ENCODE measurements at regions not wholly inside any gene's neighbourhood (a gene's known extent, or its start where the extent isn't known, plus 50 kb on each side); places are given as distances from the start of the nearest gene placed in this dataset.
A peak's percentile ranks its signal among the peaks of the same experiment; 100 is the strongest.
"Not testable (repeated sequence)": the region's sequence is repeated elsewhere in the genome, so short reads cannot be mapped to it uniquely, and the experiment has no call there.

DNA sequence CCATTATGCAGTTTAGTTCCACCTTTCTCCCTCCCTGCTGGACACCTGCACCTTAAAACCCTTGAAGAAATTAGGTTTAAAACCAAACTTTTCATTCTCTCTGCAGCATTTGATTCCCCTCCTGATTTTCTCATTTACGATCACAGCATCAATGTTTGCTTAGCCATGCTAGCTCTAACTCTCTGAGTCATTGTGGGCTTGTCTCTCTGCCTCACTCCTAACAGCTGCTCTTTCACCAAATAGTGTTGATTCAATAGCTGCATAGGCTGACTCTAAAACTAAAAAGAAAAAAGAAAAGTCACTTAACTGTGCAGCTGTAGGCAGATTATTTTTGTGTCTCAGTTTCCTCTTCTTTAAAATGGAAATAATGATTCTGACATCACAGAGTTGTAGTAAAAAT lies 1124.9 kb downstream of the DIAPH3 start:
- no peak for DNase-seq

- no peak for DNase-seq
Observed at GRCh38 chr13:59043016-59043415, 1120.7 kb downstream of the DIAPH3 start.

- no peak for DNase-seq
Observed at GRCh38 chr13:59047546-59047945, 1116.2 kb downstream of the DIAPH3 start.

DNA sequence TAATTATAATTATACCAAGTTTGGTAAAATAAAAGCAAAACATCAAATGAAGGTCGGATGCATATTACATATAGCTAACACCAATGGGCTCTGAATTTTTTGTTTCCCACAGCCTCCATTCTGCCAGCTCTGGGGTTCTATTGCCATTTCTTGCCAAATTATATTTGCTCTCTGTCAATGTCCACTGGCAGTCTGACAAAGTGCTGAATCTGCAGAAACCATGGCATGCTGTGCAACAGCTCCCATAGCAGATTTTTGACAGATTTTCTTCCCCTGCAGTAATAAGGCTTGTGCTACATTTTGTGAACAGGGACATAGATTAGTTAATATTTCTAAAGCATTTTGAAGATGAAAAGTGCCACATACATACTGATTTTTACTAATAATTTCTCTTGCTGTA lies 1102.1 kb downstream of the DIAPH3 start:
- no peak for DNase-seq

DNA sequence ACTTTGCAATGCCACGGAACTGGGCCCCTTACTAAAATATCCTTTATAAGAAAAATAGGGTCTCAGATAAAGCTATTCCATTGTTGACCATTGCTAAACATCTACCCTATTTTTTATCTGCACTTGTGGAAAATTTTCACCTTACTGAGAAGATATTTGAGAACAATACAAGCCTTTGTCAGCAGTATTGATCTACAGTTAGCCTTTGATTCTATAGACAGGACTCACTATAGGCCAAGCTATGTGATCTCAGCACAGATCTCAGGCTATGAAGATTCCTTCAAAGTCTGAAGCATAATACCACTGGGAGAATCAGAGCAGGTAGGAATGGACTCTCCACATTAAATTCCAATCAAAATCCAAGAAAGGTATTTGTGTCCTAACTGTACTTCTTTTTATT lies 1099.7 kb downstream of the DIAPH3 start:
- no peak for DNase-seq

DNA sequence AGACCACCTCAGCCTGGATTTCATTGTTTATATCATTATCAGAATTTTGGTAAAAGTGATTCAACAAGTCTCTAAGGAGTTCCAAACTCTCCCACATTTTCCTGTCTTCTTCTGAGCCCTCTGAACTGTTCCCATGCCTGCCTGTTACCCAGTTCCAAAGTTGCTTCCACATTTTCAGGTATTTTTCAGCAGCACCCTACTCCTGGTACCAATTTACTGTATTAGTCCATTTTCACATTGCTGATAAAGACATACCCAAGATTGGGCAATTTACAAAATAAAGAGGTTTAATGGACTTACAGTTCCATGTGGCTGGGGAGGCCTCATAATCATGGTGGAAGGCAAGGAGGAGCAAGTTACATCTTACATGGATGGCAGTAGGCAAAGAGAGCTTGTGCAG lies 1087.3 kb downstream of the DIAPH3 start:
- not testable (repeated sequence) for DNase-seq

DNA sequence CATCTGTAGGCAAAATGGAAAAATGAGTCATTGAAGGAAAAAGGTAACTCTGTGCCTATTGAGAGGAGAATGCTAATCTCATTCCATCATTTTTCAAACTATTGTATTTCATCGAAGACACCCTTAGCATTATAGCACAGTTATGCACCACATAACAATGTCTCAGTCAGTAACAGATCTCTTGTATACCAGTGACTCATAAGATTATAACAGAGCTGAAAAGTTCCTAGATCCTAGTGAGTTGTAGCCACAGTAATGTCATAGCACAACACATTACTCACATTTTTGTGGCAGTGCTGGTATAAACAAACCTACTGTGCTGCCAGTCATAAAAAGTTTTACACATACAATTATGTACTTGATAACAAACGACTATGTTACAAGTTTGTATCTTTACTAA lies 1077.6 kb downstream of the DIAPH3 start:
- no peak for DNase-seq

DNA sequence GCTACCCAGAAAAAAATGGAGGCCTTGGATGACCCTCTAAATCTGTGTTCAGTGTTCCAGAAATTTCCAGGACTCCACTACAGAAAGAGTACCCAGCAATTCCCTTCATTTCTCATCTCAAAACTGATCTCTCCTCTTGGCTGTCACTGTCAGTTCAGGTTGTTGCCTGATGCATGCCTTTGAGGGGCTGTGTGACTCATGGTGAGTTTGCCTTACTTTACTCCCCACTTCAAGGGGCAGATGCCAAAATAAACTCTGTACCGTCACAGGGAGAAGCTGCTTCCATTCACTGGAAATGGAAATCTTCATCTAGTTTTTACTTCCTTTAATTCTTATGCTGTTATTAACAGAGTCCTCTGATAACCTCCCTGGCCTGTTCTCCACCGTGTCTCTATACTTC lies 1075.0 kb downstream of the DIAPH3 start:
- DNase-seq, result no peak

DNA sequence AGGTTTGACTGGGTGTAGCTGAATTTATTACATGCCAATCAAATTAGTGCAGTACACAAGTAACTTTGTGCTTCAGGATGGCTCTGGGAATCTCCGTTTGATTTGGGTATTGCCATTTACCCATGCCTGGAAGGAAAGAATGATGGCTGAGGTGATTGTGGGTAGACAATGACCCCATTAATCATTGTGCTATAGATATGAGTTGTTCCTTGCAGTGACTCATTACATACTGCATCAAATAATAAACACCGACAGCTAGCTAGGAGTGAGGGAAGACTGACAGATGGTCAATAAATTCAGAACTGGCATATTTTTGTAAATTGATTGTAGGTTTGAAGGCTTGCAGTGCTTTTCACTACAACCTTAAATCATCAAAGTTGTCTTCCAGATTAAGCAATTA lies 1069.5 kb downstream of the DIAPH3 start:
- DNase-seq, result no peak

DNA sequence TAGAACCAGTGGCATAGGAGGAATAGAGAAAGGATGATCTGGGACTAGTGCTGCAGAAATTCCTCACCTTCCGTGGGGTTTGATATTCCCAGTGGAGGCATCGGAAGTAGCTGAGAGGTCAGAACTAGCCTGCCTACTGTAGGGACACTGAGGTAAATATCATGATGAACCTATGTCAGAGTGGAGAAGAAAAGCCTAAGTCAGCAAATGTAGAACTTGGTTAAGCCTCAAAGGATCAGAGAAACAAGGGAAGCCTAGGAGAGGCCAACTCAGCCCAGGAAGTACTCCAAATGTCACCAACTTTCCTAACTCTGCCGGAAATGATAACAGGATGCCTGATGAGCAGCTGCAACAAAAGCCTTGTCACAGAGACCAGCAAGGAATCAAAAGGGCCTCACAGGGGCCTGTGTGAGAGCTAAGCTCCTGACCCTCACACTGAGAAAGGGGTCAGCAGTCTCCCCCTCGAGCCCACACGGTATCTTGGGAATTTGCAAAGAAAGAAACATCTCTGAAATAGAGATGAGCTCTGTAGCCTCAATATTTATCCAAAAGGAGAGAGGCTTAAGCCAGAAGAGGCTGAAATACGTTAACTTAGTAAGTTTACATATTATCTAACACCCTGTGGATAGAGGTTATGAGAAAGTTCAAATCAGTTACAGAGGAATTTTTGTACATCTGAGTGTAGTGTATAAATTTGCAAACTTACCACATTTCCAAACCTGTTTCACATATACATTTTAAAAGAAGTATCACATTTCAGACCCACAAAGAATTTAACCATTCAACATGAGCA lies 1064.3 kb downstream of the DIAPH3 start:
- no peak for DNase-seq

DNA sequence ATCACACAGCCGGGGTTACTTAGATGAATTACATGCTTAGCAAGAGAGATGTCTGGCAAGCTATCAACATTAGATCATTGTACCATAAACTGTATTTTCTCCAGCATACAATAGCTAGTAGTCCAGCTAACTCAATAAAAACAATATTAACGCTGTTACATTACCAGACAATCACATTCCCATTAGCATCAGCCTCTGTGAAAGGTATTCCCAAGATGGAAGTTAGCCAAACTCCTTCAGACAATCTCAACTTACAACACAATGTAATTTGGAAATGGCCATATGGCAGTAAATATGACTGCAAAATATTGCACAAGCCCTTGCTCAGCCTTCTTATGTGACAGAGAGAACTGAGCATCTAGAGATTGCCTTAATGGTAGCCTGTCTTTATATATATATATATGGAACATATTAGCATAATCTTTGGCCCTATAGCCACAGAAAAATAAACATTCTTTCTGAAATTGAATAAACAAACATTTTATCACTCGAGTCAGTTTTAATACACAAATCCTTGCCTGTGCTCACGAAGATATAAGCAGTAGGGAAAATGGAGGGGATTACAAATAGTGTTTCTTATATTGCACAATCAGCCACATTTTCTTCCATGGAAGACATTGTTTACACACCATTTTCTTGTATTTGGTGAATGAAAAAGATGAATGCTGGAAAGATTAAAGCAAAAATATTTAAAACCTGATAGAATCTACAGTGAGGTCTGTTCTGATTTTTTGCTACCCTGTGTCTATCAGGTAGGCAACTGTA lies 1060.5 kb downstream of the DIAPH3 start:
- no peak for DNase-seq

- DNase-seq, result no peak
Observed at GRCh38 chr13:59111751-59112171, 1052.0 kb downstream of the DIAPH3 start.

- DNase-seq, result peak; percentile 0
Observed at GRCh38 chr13:59112221-59112718, 1051.5 kb downstream of the DIAPH3 start.

- no peak for DNase-seq
Observed at GRCh38 chr13:59119475-59119874, 1044.3 kb downstream of the DIAPH3 start.

DNA sequence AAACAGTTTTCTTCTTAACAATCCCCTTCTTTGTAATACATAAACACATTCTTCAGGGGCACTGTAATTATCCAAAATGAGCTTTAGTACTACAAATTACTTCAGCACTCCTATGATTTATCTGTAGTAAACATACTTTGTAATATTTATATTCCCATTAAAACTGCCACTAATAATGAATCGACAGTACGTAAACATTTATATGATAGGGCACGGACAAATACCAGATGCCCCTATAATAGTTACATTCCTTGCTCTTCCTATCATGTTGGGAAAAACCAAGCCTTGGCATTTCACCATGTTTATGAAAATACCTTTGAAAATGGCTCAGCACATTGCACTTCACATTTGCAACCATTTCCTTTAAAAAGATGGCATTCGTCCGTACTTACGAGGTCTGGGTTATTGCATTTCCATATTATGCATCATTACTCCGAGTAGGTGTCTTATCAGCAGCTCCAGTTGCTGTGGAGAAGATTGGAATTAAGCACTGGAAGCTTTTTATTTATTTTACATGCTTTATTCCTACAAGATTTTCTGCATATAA lies 1043.4 kb downstream of the DIAPH3 start:
- DNase-seq, result no peak

- DNase-seq, result no peak
Observed at GRCh38 chr13:59121507-59121906, 1042.2 kb downstream of the DIAPH3 start.

- DNase-seq, result no peak
Observed at GRCh38 chr13:59126474-59126873, 1037.3 kb downstream of the DIAPH3 start.

DNA sequence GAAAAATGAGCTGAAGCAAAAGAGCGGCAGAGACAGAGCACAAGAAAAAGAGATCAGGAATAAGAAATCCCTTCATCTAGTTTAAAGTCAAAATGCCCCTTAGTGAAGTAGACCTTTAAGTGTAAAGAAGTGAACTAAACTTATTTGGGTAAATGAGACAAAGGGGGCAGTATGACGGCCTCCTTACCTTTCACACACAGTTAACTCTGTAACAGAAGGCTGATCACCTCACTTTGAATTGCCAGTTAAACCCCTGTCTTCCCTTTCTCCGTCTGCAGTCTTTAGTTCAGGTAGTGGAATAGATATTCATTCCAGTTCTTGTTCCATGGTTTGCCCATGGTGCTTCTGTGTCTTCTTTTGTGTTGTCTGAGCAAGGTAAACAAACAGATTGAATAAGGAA lies 1029.8 kb downstream of the DIAPH3 start:
- DNase-seq, result no peak

DNA sequence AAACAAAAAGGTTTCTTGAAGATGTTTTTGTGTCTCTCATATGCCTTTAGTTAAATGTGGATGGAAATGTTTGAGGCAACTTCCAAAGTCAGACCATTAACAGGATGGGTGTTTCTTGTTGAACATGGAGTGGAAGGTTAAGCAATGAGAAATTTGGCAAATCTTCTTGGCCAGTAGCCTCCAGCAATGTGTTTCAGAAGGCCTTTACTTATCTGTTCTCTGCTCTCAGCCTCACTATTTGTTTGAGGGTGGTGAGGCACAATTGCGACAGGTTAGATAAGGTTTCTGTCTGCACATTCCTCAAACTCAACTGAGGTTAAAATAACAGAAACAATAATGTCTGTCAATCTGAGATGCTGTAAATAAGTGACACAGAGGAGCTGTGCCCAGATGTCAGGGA lies 1019.0 kb downstream of the DIAPH3 start:
- DNase-seq, result no peak

DNA sequence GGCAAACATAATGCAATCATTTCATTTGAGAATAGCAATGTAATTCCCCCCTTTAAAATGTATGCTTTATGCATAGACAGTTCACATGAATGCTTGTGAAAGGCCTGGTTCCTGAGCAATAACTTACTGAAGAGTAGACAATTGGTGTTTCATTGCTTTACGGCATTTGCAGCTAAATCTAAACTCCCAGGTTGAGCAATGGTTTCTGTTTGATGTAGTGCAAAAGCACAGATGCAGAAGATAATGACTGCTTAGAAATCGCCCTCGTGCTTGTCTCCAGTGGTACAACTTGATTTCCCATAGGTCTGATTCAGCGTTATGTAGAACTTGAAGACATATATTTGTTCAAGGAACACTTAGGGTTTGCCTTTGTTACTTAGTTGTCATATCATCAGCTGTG lies 1018.3 kb downstream of the DIAPH3 start:
- no peak for DNase-seq

GRCh38 chr13:59157181-59157580 lies 1006.5 kb downstream of the DIAPH3 start:
- DNase-seq, result no peak

DNA sequence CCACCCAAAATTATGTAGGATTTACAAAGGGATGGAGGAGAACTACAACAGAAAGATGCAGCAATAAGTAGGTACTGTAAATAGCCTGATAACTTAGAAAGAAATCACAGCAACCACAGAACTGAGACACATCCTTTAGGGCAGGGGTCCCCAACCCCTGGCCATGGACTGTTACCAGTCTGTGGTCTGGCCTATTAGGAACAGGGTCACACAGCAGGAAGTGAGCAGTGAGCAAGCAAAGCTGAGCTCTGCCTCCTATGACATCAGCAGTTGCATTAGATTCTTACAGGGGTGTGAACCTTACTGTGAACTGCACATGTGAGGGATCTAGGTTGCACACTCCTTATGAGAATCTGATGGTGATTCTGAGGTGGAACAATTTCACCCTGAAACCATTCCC lies 997.6 kb downstream of the DIAPH3 start:
- no peak for DNase-seq

- no peak for DNase-seq
Observed at GRCh38 chr13:59172076-59172475, 991.7 kb downstream of the DIAPH3 start.

DNA sequence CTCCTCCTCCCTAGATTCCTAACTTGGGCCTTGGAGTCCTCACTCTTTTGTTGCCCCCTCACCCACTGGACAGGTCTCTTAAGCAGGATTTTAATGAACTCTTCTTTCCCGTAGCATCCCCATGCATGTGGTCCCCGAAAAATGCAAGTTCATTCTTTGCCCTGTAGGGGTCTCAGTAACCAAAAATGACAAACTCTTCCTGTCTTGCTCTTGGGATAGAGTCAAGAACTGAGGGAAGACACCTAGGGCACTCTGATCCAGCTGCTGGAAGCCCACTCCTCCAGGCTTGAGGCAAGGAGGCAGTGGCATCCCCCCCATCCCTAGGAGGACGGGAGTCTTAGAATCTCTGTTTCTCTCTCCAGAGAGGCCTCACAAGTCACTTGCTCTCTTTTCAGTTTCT lies 987.0 kb downstream of the DIAPH3 start:
- DNase-seq, result peak; percentile 13
